OCI-LY1 (cell line): ENCODE measurements at regions not wholly inside any gene's neighbourhood (a gene's known extent, or its start where the extent isn't known, plus 50 kb on each side); places are given as distances from the start of the nearest gene placed in this dataset.

Experiments used
- H2AFZ ChIP-seq: fragments of 200-600 bp; sonication (generic), shearing (Covaris generic); 2 replicates; pipeline ENCODE4 v1.6.0; 2014; ENCODE audit warnings: antibody characterized with exemption, mild to moderate bottlenecking, low read length
- H3F3A ChIP-seq: fragments of 200-600 bp; sonication (generic), shearing (Covaris generic); 2 replicates; pipeline ENCODE4 v1.6.0; 2014; ENCODE audit warnings: mild to moderate bottlenecking, antibody characterized with exemption, low read length, moderate library complexity; ENCODE audit not compliant: insufficient read depth
- H3K27ac ChIP-seq: fragments of 200-600 bp; sonication (generic); 2 replicates; pipeline ENCODE4 v1.5.1; 2014; ENCODE audit warnings: low read length, mixed run types, mild to moderate bottlenecking, low read depth; ENCODE audit not compliant: poor library complexity, severe bottlenecking
- H3K27me3 ChIP-seq: fragments of 200-600 bp; sonication (generic); 2 replicates; pipeline ENCODE4 v1.6.0; 2014; ENCODE audit warnings: antibody characterized with exemption, mild to moderate bottlenecking, low read length, moderate library complexity; ENCODE audit not compliant: insufficient read depth
- H3K36me3 ChIP-seq: fragments of 200-600 bp; sonication (generic); 2 replicates; pipeline ENCODE4 v1.6.1; 2014; ENCODE audit warnings: mild to moderate bottlenecking, antibody characterized with exemption, low read length, moderate library complexity, mixed read lengths; ENCODE audit not compliant: insufficient read depth
- H3K4me1 ChIP-seq: fragments of 200-600 bp; sonication (generic); 2 replicates; pipeline ENCODE4 v1.5.1; 2014; ENCODE audit warnings: mild to moderate bottlenecking, low read length, moderate library complexity; ENCODE audit not compliant: insufficient read depth, severe bottlenecking
- H3K4me2 ChIP-seq: fragments of 200-600 bp; sonication (generic), shearing (Covaris generic); 2 replicates; pipeline ENCODE4 v1.6.1; 2014; ENCODE audit warnings: low read length
- H3K4me3 ChIP-seq: fragments of 200-600 bp; sonication (generic); 2 replicates; pipeline ENCODE4 v1.5.1; 2014; ENCODE audit warnings: low read length, low read depth, mild to moderate bottlenecking, mixed read lengths; ENCODE audit not compliant: poor library complexity, severe bottlenecking
- H3K79me2 ChIP-seq: fragments of 200-600 bp; shearing (Covaris generic); 2 replicates; pipeline ENCODE4 v1.6.1; 2016; ENCODE audit warnings: mixed run types, low read length, mixed read lengths; ENCODE audit not compliant: insufficient read depth
- H3K9ac ChIP-seq: fragments of 200-600 bp; sonication (generic), shearing (Covaris generic); 2 replicates; pipeline ENCODE4 v1.6.1; 2014; ENCODE audit warnings: mild to moderate bottlenecking, low read length, mixed read lengths
- H3K9me2 ChIP-seq: fragments of 200-600 bp; sonication (generic), shearing (Covaris generic); 2 replicates; pipeline ENCODE4 v1.6.1; 2014; ENCODE audit warnings: low read depth, mild to moderate bottlenecking, low read length, mixed read lengths
- H3K9me3 ChIP-seq: fragments of 200-600 bp; shearing (Covaris generic); 2 replicates; pipeline ENCODE4 v1.6.1; 2014; ENCODE audit warnings: low read length, mixed read lengths
- H4K20me1 ChIP-seq: fragments of 200-600 bp; sonication (generic), shearing (Covaris generic); 2 replicates; pipeline ENCODE4 v1.6.0; 2016; ENCODE audit warnings: mild to moderate bottlenecking, low read length; ENCODE audit not compliant: insufficient read depth
- CTCF ChIP-seq: fragments of 200-600 bp; sonication (generic), shearing (Covaris generic); IDR thresholded peaks from 2 replicates; pipeline ENCODE4 v1.5.1; 2017; ENCODE audit warnings: mild to moderate bottlenecking, antibody characterized with exemption, low read length, moderate library complexity, mixed read lengths
- EZH2 ChIP-seq: fragments of 200-600 bp; sonication (generic), shearing (Covaris generic); IDR thresholded peaks from 2 replicates; pipeline ENCODE4 v1.8.0; 2017; ENCODE audit warnings: borderline replicate concordance, mixed run types, mild to moderate bottlenecking, antibody characterized with exemption, low read length, moderate library complexity, mixed read lengths

DNA sequence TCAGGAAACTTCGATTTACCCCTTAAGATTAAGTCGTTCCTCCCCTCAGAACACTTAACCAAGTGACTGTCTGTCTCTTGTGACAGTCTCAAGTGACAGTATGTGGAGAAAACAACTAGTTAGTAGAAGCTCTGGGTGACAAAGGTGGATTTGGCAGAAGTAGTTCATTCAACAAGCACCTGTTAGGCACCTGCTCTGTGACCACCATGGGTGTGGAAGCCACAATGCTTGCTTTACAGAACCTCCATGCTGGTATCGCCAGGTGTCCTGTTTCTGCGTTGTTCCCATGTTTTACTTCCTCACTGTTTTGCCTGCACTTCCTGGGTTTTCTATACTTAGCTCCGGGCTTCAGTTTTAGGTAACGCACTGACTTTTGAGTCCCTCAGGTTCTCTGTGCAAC lies 337.4 kb upstream of the DCC start:
- no peak for TF ChIP-seq CTCF
- TF ChIP-seq EZH2: no peak
- no peaks in the 10 kb centered on the region for H3K9me2 ChIP-seq
- no peaks in the 10 kb centered on the region for H3K4me1 ChIP-seq
- H3K4me2 ChIP-seq: no peak overlapping the region
- no peaks in the 10 kb centered on the region for H4K20me1 ChIP-seq
- H3F3A ChIP-seq: no peaks in the 10 kb centered on the region
- no peaks in the 10 kb centered on the region for H3K27me3 ChIP-seq
- no peak overlapping the region for H3K9ac ChIP-seq
- H3K27ac ChIP-seq: no peak overlapping the region
- H2AFZ ChIP-seq: no peak overlapping the region
- H3K79me2 ChIP-seq: no peaks in the 10 kb centered on the region
- no peak overlapping the region for H3K4me3 ChIP-seq
- no peaks in the 10 kb centered on the region for H3K36me3 ChIP-seq
- no peaks in the 10 kb centered on the region for H3K9me3 ChIP-seq

DNA sequence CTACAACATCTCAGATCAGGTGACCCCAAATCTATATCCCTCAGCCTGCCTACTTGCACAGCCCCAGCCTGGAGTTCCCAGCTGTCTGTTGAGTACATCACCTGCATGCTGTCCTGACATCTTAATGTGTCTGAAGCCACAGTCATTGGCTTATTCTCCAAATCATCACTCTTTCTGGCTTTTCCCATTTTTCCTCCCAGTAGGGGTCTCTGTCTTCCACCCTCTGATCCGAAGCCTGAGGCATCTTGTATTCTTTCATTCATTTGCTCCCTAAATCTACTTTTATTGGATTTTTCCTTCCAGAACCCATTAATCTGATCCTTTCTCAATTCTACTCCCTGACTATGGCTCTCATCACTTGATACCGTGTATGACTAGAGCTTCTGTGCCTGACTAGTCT lies 332.9 kb upstream of the DCC start:
- TF ChIP-seq CTCF (no peak), EZH2 (no peak)
- Histone ChIP-seq H3K27ac (no peak overlapping the region), H3K27me3 (no peaks in the 10 kb centered on the region), H3K9me2 (no peaks in the 10 kb centered on the region), H3K4me2 (no peak overlapping the region), H3K9ac (no peak overlapping the region), H3K36me3 (no peaks in the 10 kb centered on the region), H3K4me1 (no peaks in the 10 kb centered on the region), H3K4me3 (no peak overlapping the region), H2AFZ (no peak overlapping the region), H4K20me1 (no peaks in the 10 kb centered on the region), H3K9me3 (no peaks in the 10 kb centered on the region), H3K79me2 (no peaks in the 10 kb centered on the region), H3F3A (no peaks in the 10 kb centered on the region)

- no peaks in the 10 kb centered on the region for H3F3A ChIP-seq
- no peaks in the 10 kb centered on the region for H3K9me3 ChIP-seq
- H3K4me2 ChIP-seq: no peak overlapping the region
- no peaks in the 10 kb centered on the region for H3K36me3 ChIP-seq
- H3K27me3 ChIP-seq: no peaks in the 10 kb centered on the region
- H4K20me1 ChIP-seq: no peaks in the 10 kb centered on the region
- H3K79me2 ChIP-seq: no peaks in the 10 kb centered on the region
- H3K4me1 ChIP-seq: no peaks in the 10 kb centered on the region
- H3K4me3 ChIP-seq: no peak overlapping the region
- H3K9me2 ChIP-seq: no peaks in the 10 kb centered on the region
- no peak overlapping the region for H3K27ac ChIP-seq
- no peak overlapping the region for H2AFZ ChIP-seq
- no peak for TF ChIP-seq EZH2
- TF ChIP-seq CTCF: no peak
- no peak overlapping the region for H3K9ac ChIP-seq
These were observed 331.7 kb upstream of the DCC start for GRCh38 chr18:52008330-52008729.
